WI38 (cell line): ENCODE measurements at regions not wholly inside any gene's neighbourhood (a gene's known extent, or its start where the extent isn't known, plus 50 kb on each side); places are given as distances from the start of the nearest gene placed in this dataset.
"Not testable (repeated sequence)": the region's sequence is repeated elsewhere in the genome, so short reads cannot be mapped to it uniquely, and the experiment has no call there.

Experiments
- H3K4me3 ChIP-seq: 2 replicates; pipeline ENCODE4 v1.5.1; 2011; ENCODE audit warnings: low read depth, mild to moderate bottlenecking, control low read depth, low read length
- CTCF ChIP-seq: IDR thresholded peaks from 2 replicates; pipeline ENCODE4 v1.5.1; 2012; ENCODE audit warnings: low read depth, mild to moderate bottlenecking, control low read depth, low read length

- TF ChIP-seq CTCF = no peak
- no peak overlapping the region for H3K4me3 ChIP-seq
Observed at GRCh38 chrX:63530654-63531053, 179.5 kb upstream of the SPIN4 start.

GRCh38 chrX:63529961-63530360, 178.8 kb upstream of the SPIN4 start:
- H3K4me3 ChIP-seq = no peak overlapping the region
- no peak for TF ChIP-seq CTCF

GRCh38 chrX:63526863-63527262, 175.7 kb upstream of the SPIN4 start:
- TF ChIP-seq CTCF = no peak
- H3K4me3 ChIP-seq = no peak overlapping the region

GRCh38 chrX:63525491-63525890, 174.4 kb upstream of the SPIN4 start:
- no peak overlapping the region for H3K4me3 ChIP-seq
- TF ChIP-seq CTCF = no peak

- H3K4me3 ChIP-seq = not testable (repeated sequence)
Observed at GRCh38 chrX:63519368-63519767, 168.2 kb upstream of the SPIN4 start.

- no peak for TF ChIP-seq CTCF
- no peak overlapping the region for H3K4me3 ChIP-seq
Observed at GRCh38 chrX:63514569-63515080, 163.5 kb upstream of the SPIN4 start.

GRCh38 chrX:63513825-63514568, 162.9 kb upstream of the SPIN4 start:
- TF ChIP-seq CTCF = no peak
- no peak overlapping the region for H3K4me3 ChIP-seq

GRCh38 chrX:63511361-63511760, 160.2 kb upstream of the SPIN4 start:
- TF ChIP-seq CTCF = no peak

More at GRCh38 chrX:63511361-63511760, 160.2 kb upstream of the SPIN4 start:
- no peak overlapping the region for H3K4me3 ChIP-seq
